Activated CD8-positive, alpha-beta T cell treated with anti-CD3 and anti-CD28 coated beads, Interleukin-2, amount 10 ng/mL, durations not matched to agents 7 days and 5 days (primary cell): ENCODE measurements at regions not wholly inside any gene's neighbourhood (a gene's known extent, or its start where the extent isn't known, plus 50 kb on each side); places are given as distances from the start of the nearest gene placed in this dataset.

ENCODE experiments used
- ATAC-seq: fragments of 150-1000 bp; cut with Tn5 transposase; one replicate; pipeline ENCODE4 v1.10.0; 2021; ENCODE audit warnings: moderate library complexity
- CTCF ChIA-PET: fragments of 350-600 bp; sonication (Branson Sonifier 250); formaldehyde crosslinking; loops from one replicate; lab custom pipeline; 2021; ENCODE audit warnings: antibody characterized with exemption; lab: Charles Lee
- POLR2A ChIA-PET: fragments of 350-600 bp; sonication (Branson Sonifier 250); formaldehyde crosslinking; loops from one replicate; lab custom pipeline; 2021; ENCODE audit warnings: antibody characterized with exemption; lab: Charles Lee
- DNase-seq: peaks from one replicate; pipeline ENCODE4 v3.0.0-alpha.2; 2020
- H3K27ac Mint-ChIP-seq: one replicate; pipeline ENCODE4 v1.8.0; 2021; ENCODE audit warnings: mild to moderate bottlenecking, mixed read lengths
- H3K27me3 Mint-ChIP-seq: one replicate; pipeline ENCODE4 v1.8.0; 2021; ENCODE audit warnings: low read depth, mixed read lengths
- H3K36me3 Mint-ChIP-seq: one replicate; pipeline ENCODE4 v1.8.0; 2021; ENCODE audit warnings: low read depth, mixed read lengths
- H3K4me1 Mint-ChIP-seq: one replicate; pipeline ENCODE4 v1.8.0; 2021; ENCODE audit warnings: low read depth, mixed read lengths
- H3K4me3 Mint-ChIP-seq: one replicate; pipeline ENCODE4 v1.8.0; 2021; ENCODE audit warnings: mild to moderate bottlenecking, mixed read lengths
- H3K9me3 Mint-ChIP-seq: one replicate; pipeline ENCODE4 v1.8.0; 2022; ENCODE audit warnings: mixed read lengths; ENCODE audit not compliant: insufficient read depth

- H3K4me1 Mint-ChIP-seq = no peaks in the 10 kb centered on the region
- DNase-seq (no peak), ATAC-seq (no peak)
- ChIA-PET POLR2A (no interaction called here), CTCF (no interaction called here)
- H3K9me3 Mint-ChIP-seq = peaks cover 10% of the 10 kb centered on the region
- no peak overlapping the region for H3K27ac Mint-ChIP-seq
- no peaks in the 10 kb centered on the region for H3K36me3 Mint-ChIP-seq
- H3K27me3 Mint-ChIP-seq = no peaks in the 10 kb centered on the region
- H3K4me3 Mint-ChIP-seq = no peak overlapping the region
Measured at GRCh38 chr13:64556376-64556775, 2673.8 kb downstream of the PCDH9 start.

GRCh38 chr13:64553411-64554129, 2676.6 kb downstream of the PCDH9 start:
- POLR2A ChIA-PET = no interaction called here
- H3K36me3 Mint-ChIP-seq = no peaks in the 10 kb centered on the region

GRCh38 chr13:64551755-64552154, 2678.4 kb downstream of the PCDH9 start:
- no peaks in the 10 kb centered on the region for H3K4me1 Mint-ChIP-seq
- peaks cover 16% of the 10 kb centered on the region for H3K9me3 Mint-ChIP-seq
- H3K4me3 Mint-ChIP-seq = no peak overlapping the region
- H3K36me3 Mint-ChIP-seq = no peaks in the 10 kb centered on the region
- ChIA-PET CTCF (no interaction called here), POLR2A (no interaction called here)
- ATAC-seq = no peak
- H3K27ac Mint-ChIP-seq = no peak overlapping the region
- DNase-seq = no peak
- no peaks in the 10 kb centered on the region for H3K27me3 Mint-ChIP-seq

More at GRCh38 chr13:64553411-64554129, 2676.6 kb downstream of the PCDH9 start:
- no peak for DNase-seq
- ATAC-seq = no peak
- Mint-ChIP-seq H3K4me3 (no peak overlapping the region), H3K9me3 (peaks cover 20% of the 10 kb centered on the region), H3K27me3 (no peaks in the 10 kb centered on the region), H3K4me1 (no peaks in the 10 kb centered on the region), H3K27ac (no peak overlapping the region)
- CTCF ChIA-PET = no interaction called here

DNA sequence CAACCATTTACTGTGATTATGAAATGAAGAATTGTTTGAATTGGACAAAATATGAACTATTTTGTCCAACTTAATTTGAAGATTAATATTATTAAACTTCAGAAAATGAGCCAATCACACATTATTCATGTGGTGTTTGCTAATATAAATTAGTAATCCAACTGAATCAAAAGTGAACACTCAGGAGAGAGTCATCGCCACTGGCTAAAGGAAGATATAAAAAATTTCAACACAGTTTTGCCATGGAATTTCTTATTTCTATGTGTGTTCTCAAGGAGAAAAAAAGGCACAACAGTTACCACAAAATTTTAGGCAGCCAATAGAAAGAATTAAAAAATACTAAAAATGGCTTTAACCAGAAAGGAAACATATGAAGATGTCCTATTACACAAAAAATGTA, 2683.8 kb downstream of the PCDH9 start:
- ChIA-PET CTCF (no interaction called here), POLR2A (no interaction called here)
- Mint-ChIP-seq H3K27ac (no peak overlapping the region), H3K4me1 (no peaks in the 10 kb centered on the region), H3K36me3 (no peaks in the 10 kb centered on the region), H3K27me3 (no peaks in the 10 kb centered on the region), H3K4me3 (no peak overlapping the region), H3K9me3 (peaks cover 19% of the 10 kb centered on the region)
- ATAC-seq = no peak
- DNase-seq = no peak

GRCh38 chr13:64540976-64541375, 2689.2 kb downstream of the PCDH9 start:
- Mint-ChIP-seq H3K27me3 (no peaks in the 10 kb centered on the region), H3K36me3 (no peaks in the 10 kb centered on the region), H3K4me3 (no peak overlapping the region), H3K9me3 (no peaks in the 10 kb centered on the region), H3K4me1 (no peaks in the 10 kb centered on the region), H3K27ac (no peak overlapping the region)
- ATAC-seq (no peak), DNase-seq (no peak)
- POLR2A ChIA-PET = no interaction called here
- CTCF ChIA-PET = no interaction called here

DNA sequence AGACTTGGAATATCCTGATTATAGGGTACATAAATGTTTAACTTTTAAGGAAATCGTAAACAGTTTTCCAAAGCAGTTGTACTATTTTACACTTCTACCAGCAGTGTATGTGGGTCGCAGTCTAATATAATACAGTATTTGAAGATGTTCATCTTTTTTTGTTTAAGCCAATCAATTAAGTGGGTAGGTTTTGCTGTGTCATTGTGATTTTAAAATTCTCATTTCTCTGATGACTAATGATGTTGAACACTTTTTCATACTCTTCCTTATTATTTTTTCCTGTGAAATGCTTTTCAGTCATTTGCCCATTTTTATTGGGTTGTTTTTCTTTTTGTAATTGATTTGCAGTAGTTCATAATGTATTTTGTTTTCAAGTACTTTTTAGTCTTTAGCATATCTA, 2689.7 kb downstream of the PCDH9 start:
- H3K27ac Mint-ChIP-seq = no peak overlapping the region
- DNase-seq = no peak
- no peak for ATAC-seq
- H3K4me3 Mint-ChIP-seq = no peak overlapping the region
- no peaks in the 10 kb centered on the region for H3K36me3 Mint-ChIP-seq
- no peaks in the 10 kb centered on the region for H3K27me3 Mint-ChIP-seq
- ChIA-PET CTCF (no interaction called here), POLR2A (no interaction called here)
- H3K9me3 Mint-ChIP-seq = no peaks in the 10 kb centered on the region
- H3K4me1 Mint-ChIP-seq = no peaks in the 10 kb centered on the region

DNA sequence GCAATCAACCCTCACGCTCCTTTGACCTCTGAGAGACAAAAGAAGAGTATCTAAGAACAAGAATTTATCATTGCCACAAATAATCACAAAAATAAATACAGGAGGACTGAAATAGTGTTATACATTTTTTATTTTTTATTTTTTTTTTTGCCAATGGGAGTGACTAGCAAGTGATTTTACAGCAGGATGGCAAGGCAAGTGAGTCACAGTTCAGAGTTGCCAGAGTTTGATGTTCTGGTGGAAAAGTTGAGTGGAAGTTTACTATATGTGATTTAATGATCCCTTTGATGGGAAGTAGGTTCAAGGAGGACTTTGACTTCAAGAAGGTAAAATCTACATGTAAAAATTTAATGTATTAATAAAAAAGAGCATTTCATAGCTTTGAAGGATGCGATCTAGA, 2691.4 kb downstream of the PCDH9 start:
- Mint-ChIP-seq H3K4me3 (no peak overlapping the region), H3K36me3 (no peaks in the 10 kb centered on the region), H3K9me3 (no peaks in the 10 kb centered on the region), H3K27me3 (no peaks in the 10 kb centered on the region), H3K27ac (no peak overlapping the region), H3K4me1 (no peaks in the 10 kb centered on the region)
- no peak for DNase-seq
- ChIA-PET POLR2A (no interaction called here), CTCF (no interaction called here)
- ATAC-seq = no peak

DNA sequence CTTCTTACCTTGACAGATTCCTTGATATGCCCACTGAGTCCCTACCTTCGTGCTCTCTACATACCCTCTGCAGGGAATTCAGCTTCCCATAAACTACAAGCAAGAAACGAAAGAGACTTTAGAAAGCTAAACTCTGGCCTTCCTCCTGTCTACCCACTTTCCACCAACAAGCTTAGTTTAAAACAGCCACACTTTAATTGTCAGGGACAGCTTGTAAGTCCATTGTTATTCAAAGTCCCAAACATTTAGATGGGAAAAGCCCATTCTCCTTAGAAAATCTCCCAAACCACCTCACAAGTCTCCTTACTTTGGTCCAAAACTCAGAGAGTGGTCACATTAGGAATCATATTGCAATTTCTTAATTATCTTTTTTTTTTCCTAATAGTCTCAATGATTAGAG, 2695.8 kb downstream of the PCDH9 start:
- Mint-ChIP-seq H3K36me3 (no peaks in the 10 kb centered on the region), H3K27ac (no peak overlapping the region), H3K4me1 (no peaks in the 10 kb centered on the region), H3K27me3 (no peaks in the 10 kb centered on the region), H3K9me3 (no peaks in the 10 kb centered on the region), H3K4me3 (no peak overlapping the region)
- CTCF ChIA-PET = no interaction called here
- POLR2A ChIA-PET = no interaction called here
- DNase-seq (no peak), ATAC-seq (no peak)

DNA sequence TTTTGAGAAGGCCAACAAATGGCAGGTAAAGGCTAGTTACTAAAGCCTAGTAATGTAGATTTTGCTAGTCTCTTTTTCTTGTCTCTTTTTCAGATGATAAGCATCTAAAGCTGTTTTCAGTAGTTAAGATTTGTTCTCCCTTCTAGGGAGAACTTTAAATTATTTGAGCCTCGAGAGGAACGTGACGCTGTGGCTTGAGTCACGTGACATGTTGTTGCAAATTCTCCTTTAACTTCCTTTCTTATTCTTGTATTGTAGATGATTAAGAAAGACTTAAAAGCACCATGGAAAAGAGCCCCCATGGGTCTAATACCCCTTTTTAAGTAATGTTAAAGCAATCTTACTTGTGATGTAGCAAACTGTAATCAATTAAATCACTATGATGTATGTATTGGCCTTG, 2698.7 kb downstream of the PCDH9 start:
- CTCF ChIA-PET = no interaction called here
- H3K36me3 Mint-ChIP-seq = no peaks in the 10 kb centered on the region
- no peak overlapping the region for H3K27ac Mint-ChIP-seq
- no peak overlapping the region for H3K4me3 Mint-ChIP-seq
- no peaks in the 10 kb centered on the region for H3K9me3 Mint-ChIP-seq
- H3K4me1 Mint-ChIP-seq = no peaks in the 10 kb centered on the region
- ATAC-seq = no peak
- DNase-seq = no peak
- POLR2A ChIA-PET = no interaction called here
- H3K27me3 Mint-ChIP-seq = no peaks in the 10 kb centered on the region

GRCh38 chr13:64529874-64530485, 2700.2 kb downstream of the PCDH9 start:
- DNase-seq (no peak), ATAC-seq (no peak)
- no peaks in the 10 kb centered on the region for H3K27me3 Mint-ChIP-seq
- no peaks in the 10 kb centered on the region for H3K4me1 Mint-ChIP-seq
- H3K36me3 Mint-ChIP-seq = no peaks in the 10 kb centered on the region
- no peak overlapping the region for H3K4me3 Mint-ChIP-seq
- ChIA-PET CTCF (no interaction called here), POLR2A (no interaction called here)
- no peaks in the 10 kb centered on the region for H3K9me3 Mint-ChIP-seq
- H3K27ac Mint-ChIP-seq = no peak overlapping the region

- no peak for ATAC-seq
- Mint-ChIP-seq H3K9me3 (no peaks in the 10 kb centered on the region), H3K36me3 (no peaks in the 10 kb centered on the region), H3K27me3 (no peaks in the 10 kb centered on the region), H3K27ac (no peak overlapping the region), H3K4me1 (no peaks in the 10 kb centered on the region), H3K4me3 (no peak overlapping the region)
- DNase-seq = no peak
- ChIA-PET POLR2A (no interaction called here), CTCF (no interaction called here)
Measured at GRCh38 chr13:64528838-64529237, 2701.3 kb downstream of the PCDH9 start.

DNA sequence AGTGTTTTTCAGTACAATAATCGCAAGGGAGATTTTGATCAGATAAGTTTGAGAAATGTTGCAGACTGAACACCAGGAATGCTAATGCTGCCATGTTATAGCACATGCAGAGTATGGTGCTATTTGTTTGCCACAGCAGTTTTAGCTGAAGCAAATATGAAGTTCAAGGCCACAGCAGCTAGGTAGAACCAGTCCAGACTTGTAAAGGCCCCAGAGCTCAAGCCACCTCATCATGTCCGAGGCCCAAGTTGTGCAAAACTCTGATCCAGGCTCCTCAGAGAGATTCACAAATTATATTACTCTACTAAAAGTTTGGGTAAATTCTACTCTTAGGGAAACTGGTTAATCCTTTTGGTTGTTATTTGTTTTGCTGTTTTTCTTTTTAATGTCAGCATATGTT, 2702.6 kb downstream of the PCDH9 start:
- no peaks in the 10 kb centered on the region for H3K36me3 Mint-ChIP-seq
- ChIA-PET CTCF (no interaction called here), POLR2A (no interaction called here)
- no peak overlapping the region for H3K4me3 Mint-ChIP-seq
- peaks cover 4% of the 10 kb centered on the region for H3K9me3 Mint-ChIP-seq
- DNase-seq = no peak
- no peaks in the 10 kb centered on the region for H3K4me1 Mint-ChIP-seq
- no peak for ATAC-seq
- no peaks in the 10 kb centered on the region for H3K27me3 Mint-ChIP-seq
- H3K27ac Mint-ChIP-seq = no peak overlapping the region

GRCh38 chr13:64525687-64526086, 2704.4 kb downstream of the PCDH9 start:
- POLR2A ChIA-PET = no interaction called here
- no peak overlapping the region for H3K4me3 Mint-ChIP-seq
- no peaks in the 10 kb centered on the region for H3K27me3 Mint-ChIP-seq
- DNase-seq (no peak), ATAC-seq (no peak)
- peaks cover 8% of the 10 kb centered on the region for H3K9me3 Mint-ChIP-seq
- CTCF ChIA-PET = no interaction called here
- no peaks in the 10 kb centered on the region for H3K4me1 Mint-ChIP-seq
- H3K27ac Mint-ChIP-seq = no peak overlapping the region
- H3K36me3 Mint-ChIP-seq = no peaks in the 10 kb centered on the region
